HUES64 (cell line): ENCODE measurements at regions not wholly inside any gene's neighbourhood (a gene's known extent, or its start where the extent isn't known, plus 50 kb on each side); places are given as distances from the start of the nearest gene placed in this dataset.

ENCODE experiments used
- H3K27ac ChIP-seq: 2 replicates; pipeline ENCODE4 v1.7.0; 2013; ENCODE audit warnings: low read depth, low read length, inconsistent platforms
- H3K27me3 ChIP-seq: 2 replicates; pipeline ENCODE4 v1.6.1; 2013; ENCODE audit warnings: mild to moderate bottlenecking, low read length; ENCODE audit not compliant: insufficient read depth
- H3K36me3 ChIP-seq: 2 replicates; pipeline ENCODE4 v1.6.1; 2013; ENCODE audit warnings: mild to moderate bottlenecking, low read length; ENCODE audit not compliant: insufficient read depth
- H3K4me1 ChIP-seq: 2 replicates; pipeline ENCODE4 v1.6.1; 2013; ENCODE audit warnings: mild to moderate bottlenecking, low read length, moderate library complexity; ENCODE audit not compliant: insufficient read depth
- H3K4me3 ChIP-seq: 2 replicates; pipeline ENCODE4 v1.5.1; 2013; ENCODE audit warnings: mild to moderate bottlenecking, low read length, moderate library complexity
- H3K9ac ChIP-seq: 2 replicates; pipeline ENCODE4 v1.6.1; 2013; ENCODE audit warnings: mild to moderate bottlenecking, low read depth, low read length
- H3K9me3 ChIP-seq: 2 replicates; pipeline ENCODE4 v1.6.1; 2013; ENCODE audit warnings: low read depth, low read length; ENCODE audit not compliant: insufficient read depth
- WGBS: fragments of 150-250, 120-280 bp; methylation state at CpG from one replicate; pipeline ENCODE4 v1.1.7; 2013; ENCODE audit warnings: missing lambda C conversion rate; 5-methylcytosine and 5-hydroxymethylcytosine counted together

DNA sequence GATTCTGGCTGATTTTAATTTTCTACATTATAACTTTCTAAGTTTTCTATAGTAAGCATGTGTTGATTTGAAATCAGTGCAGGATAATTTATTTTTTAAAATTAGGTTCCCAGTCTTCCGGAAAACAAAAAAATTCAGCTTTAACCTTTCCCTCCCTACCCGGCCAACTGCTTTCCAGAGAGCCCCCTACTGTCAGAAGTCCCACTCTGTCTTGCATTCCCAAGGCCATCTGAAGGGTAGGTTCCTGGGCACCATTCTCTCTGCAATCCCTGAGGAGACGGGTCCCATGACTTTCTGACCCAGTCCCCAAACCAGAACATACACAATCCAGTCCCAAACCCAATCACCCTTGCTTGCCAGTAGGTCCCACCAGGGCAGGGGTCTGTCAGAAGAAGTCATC, 200.3 kb downstream of the CYLD start:
- Histone ChIP-seq H3K9ac (no peak overlapping the region), H3K27me3 (no peaks in the 10 kb centered on the region), H3K27ac (no peak overlapping the region), H3K4me1 (no peaks in the 10 kb centered on the region), H3K36me3 (no peaks in the 10 kb centered on the region), H3K4me3 (no peak overlapping the region), H3K9me3 (no peaks in the 10 kb centered on the region)
- WGBS, result 65% methylated on average over 3 of the region's 3 CpGs

DNA sequence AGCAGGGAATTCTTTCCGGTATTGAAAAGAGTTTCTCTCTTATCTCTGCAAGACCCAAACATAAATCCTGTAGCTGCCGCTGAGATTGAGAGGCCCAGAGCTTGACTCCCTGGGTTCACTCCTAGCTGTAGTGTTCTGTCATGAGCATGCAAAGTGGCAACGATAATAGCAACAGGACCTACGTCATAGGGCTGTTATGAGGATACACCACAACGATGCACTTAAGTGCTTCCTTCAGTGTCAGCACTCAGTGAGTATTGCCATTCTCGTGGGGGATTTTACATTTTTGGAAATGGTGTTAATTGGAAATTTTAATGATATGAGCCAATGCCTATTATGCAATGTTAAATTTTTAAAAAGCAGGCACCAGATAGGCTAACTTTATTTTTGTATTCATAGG, 199.8 kb downstream of the CYLD start:
- Histone ChIP-seq H3K9ac (no peak overlapping the region), H3K4me1 (no peaks in the 10 kb centered on the region), H3K27ac (no peak overlapping the region), H3K36me3 (no peaks in the 10 kb centered on the region), H3K9me3 (no peaks in the 10 kb centered on the region), H3K27me3 (no peaks in the 10 kb centered on the region), H3K4me3 (no peak overlapping the region)
- 94% methylated on average over 6 of the region's 6 CpGs for WGBS

DNA sequence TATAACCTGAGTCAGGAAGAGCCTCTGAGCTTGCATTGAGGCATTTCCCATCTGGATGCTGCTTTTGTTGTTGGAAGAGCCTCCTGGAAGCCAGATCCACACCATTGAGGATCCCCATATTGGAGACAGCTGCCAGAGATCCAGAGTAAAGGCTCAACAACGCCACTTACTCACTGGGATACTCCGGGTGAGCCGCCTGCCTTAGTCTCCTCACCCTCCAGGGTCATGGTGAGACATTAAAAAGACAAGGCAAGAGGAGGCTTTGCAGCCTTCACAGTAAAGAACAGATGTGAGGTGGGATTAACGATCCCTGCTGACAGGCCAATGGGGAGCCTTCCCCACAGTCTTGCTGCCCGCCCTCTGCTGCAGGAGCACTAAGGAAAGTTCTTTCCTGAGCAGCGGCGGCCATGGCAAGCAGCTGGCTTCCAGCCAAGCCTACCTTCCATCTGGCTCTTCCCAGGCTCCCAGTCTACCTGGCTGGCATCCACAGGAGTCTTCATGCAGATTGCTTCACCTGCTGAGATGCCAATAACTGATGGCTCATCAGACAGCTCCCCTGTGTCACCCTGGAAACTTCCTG, 198.5 kb downstream of the CYLD start:
- H3K4me1 ChIP-seq, result no peaks in the 10 kb centered on the region
- H3K9ac ChIP-seq, result no peak overlapping the region
- H3K27ac ChIP-seq, result no peak overlapping the region
- no peaks in the 10 kb centered on the region for H3K9me3 ChIP-seq
- 70% methylated on average over 7 of the region's 7 CpGs for WGBS
- no peaks in the 10 kb centered on the region for H3K36me3 ChIP-seq
- no peak overlapping the region for H3K4me3 ChIP-seq
- H3K27me3 ChIP-seq, result no peaks in the 10 kb centered on the region

DNA sequence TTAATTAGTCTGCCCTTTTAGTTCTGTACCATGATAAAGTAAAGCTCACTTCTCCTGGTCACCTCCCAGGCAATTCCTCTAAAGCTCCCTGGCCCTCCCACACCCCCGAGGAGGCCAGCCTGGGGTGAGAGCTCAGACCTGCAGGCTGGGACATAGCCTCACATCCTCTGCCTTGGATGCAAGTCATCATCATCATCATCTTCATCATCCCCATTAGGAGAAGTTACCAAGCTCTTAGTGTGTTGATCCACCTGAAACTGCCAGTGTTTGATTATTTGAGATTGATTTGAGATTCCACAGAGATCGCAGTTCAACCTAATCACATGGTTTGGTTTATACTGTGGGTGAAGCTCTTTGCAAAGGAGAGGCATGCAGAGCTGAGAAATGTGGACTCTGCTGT, 197.5 kb downstream of the CYLD start:
- no peaks in the 10 kb centered on the region for H3K36me3 ChIP-seq
- no peaks in the 10 kb centered on the region for H3K4me1 ChIP-seq
- H3K9ac ChIP-seq, result no peak overlapping the region
- no peak overlapping the region for H3K27ac ChIP-seq
- 87% methylated on average over 2 of the region's 2 CpGs for WGBS
- H3K4me3 ChIP-seq, result no peak overlapping the region
- H3K27me3 ChIP-seq, result no peaks in the 10 kb centered on the region
- H3K9me3 ChIP-seq, result no peaks in the 10 kb centered on the region

DNA sequence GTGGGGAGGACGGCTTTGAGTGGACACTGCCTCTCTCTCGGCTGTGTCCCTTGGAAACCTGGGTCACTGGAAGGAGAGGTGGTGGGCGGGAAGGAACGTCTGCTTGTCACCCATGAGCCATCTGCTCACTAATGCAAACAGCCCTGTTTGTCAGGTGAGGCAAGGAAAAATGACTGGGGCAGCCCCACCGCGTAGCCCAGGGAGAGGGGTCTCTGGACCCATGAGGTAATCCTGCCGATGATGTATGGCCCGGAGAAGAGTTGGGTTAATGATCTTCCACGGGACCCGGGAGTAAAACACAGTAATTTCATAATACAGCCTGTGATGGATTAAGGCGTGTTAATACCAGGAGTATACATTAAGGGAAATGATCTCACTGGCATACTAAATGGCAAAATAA, 197.0 kb downstream of the CYLD start:
- 90% methylated on average over 11 of the region's 11 CpGs for WGBS
- H3K27me3 ChIP-seq, result no peaks in the 10 kb centered on the region

DNA sequence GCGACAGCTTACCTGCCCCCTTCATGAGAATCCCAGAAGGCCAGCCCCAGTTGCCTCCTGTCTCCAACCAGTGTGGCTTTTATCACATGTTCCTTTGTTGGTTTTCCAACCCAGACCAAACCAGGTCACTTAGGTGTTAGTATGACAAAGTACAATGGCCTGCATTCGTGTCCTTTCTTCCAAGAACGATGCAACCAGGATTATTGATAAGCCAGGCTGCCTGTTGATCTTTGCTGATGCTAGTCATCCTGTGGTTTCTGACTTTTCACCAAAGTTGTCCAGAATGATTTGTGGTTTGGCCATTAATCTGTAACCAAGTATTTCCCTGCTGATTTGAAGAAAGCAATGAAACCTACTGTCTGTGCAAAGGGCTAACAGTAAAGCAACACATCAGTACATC, 191.4 kb downstream of the CYLD start:
- H3K36me3 ChIP-seq, result no peaks in the 10 kb centered on the region
- H3K27ac ChIP-seq, result no peak overlapping the region
- WGBS, result 94% methylated on average over 3 of the region's 3 CpGs

More for the DNA sequence above, 197.0 kb downstream of the CYLD start:
- Histone ChIP-seq H3K4me1 (no peaks in the 10 kb centered on the region), H3K36me3 (no peaks in the 10 kb centered on the region), H3K9me3 (no peaks in the 10 kb centered on the region), H3K9ac (no peak overlapping the region), H3K27ac (no peak overlapping the region), H3K4me3 (no peak overlapping the region)

DNA sequence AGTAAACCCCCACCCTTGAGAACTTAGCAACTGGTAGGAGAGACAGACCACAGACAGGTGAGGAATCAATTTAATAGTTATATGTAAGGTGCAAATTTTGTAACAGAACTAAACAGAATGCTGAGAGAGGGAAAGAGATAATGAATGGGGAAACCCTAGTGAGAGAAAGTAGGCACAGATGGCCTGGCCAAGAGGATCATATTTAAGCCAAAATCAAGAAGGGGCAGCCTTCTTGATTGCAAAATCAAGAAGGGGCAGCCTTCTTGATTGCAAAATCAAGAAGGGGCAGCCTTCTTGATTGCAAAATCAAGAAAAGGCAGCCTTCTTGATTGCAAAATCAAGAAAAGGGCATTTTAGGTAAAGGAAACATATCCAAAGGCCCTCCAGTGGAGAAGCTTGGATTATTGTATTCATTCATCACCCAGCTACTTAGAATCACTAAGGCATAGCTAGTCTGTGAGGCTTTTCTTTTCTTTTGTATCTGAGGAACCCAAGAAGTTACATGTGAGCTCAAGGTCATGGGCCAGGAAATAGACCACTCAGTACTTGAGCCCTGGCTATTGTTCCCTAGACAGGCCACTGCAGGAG, 190.6 kb downstream of the CYLD start:
- Histone ChIP-seq H3K9me3 (no peaks in the 10 kb centered on the region), H3K4me1 (no peaks in the 10 kb centered on the region), H3K27me3 (no peaks in the 10 kb centered on the region), H3K9ac (no peak overlapping the region), H3K36me3 (no peaks in the 10 kb centered on the region), H3K27ac (no peak overlapping the region), H3K4me3 (no peak overlapping the region)

More for the DNA sequence above, 191.4 kb downstream of the CYLD start:
- no peaks in the 10 kb centered on the region for H3K27me3 ChIP-seq
- H3K4me1 ChIP-seq, result no peaks in the 10 kb centered on the region
- no peaks in the 10 kb centered on the region for H3K9me3 ChIP-seq
- no peak overlapping the region for H3K4me3 ChIP-seq
- no peak overlapping the region for H3K9ac ChIP-seq

DNA sequence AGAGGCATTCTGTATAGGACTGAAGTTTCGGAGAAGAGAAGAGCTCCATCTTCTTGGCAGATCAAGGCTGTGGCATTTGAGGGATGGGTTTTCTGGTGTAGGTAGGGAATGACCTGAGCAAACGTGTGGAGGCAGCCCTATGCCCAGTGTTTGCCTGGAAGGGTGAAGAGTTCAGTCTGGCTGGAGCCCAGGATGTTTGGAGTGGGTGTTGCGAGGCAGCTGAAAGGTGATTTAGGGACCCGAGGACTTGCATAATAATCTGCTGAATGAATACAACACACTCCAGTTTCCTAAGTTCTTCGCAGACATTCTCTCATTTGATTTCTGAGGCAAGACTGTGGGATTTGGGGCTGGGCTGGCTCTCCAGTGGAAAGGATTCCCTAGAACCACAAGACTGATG, 186.2 kb downstream of the CYLD start:
- no peaks in the 10 kb centered on the region for H3K9me3 ChIP-seq
- H3K36me3 ChIP-seq, result no peaks in the 10 kb centered on the region
- no peak overlapping the region for H3K27ac ChIP-seq
- no peaks in the 10 kb centered on the region for H3K4me1 ChIP-seq
- H3K27me3 ChIP-seq, result no peaks in the 10 kb centered on the region
- H3K4me3 ChIP-seq, result no peak overlapping the region
- 91% methylated on average over 4 of the region's 5 CpGs for WGBS
- no peak overlapping the region for H3K9ac ChIP-seq

DNA sequence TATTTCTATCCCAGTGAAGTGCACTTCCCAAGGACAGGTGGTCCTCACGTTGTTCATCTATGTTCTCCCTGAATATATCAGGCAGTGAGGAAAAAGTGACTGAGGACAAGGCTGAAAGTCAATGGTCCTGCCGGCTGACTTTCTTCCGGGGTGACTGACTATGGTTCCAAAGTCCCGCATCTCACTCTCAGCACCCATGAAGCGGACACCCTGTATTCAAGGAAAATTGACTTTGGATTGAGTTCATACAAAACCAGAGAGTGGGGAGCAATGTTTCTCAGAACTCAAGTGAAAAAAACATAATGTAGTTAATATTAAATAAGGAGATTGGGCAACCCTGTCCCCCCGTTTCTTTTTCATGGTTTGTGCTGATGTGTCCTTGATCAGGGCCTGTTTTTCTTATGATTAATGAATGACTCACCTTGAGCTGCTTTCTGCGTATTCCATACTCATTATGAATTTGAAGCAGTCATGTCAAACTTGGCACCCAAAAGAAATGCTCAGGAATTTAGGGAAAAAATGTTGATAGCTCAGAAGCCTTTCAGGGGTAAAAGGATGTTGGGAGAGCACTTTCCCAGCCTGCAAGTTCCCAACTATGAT, 184.0 kb downstream of the CYLD start:
- 94% methylated on average over 7 of the region's 7 CpGs for WGBS

DNA sequence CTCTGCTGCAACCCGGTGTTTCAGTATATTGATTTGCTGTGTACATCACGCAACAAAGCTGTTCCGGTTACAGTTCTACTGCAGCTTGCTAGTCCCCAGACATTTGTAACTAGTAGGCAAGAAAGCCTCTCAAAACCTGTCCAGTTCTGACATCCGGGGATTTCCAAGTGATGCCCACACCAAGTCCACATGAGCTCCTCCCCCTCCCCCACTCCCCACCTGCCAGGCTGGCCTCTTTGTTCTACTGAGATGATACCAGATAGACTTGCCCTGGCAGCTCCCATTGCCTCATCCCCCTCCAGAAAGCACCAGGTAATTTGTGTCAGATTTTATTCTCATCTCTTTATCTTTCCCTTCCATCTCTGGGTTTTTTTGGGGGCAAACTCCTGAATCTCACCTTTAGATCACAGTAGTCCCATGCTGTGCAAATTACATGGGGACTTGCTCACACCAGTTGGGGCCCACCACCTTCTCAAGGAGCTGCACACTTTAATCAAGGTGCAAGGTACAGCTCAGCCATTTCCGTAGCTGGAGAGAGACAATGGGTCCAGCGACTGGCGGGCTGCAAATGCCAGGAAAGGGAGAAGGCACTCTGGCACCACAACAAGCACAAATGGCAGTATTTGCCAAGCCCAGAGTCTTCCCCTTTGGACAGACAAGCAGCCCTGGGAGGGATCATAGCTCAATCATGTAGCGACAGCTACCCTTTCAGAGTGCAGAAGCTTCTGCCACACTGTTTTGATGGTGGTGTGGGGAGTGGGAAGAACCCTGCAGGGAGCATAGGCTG, 183.1 kb downstream of the CYLD start:
- Histone ChIP-seq H3K4me3 (no peak overlapping the region), H3K9me3 (no peaks in the 10 kb centered on the region), H3K9ac (no peak overlapping the region), H3K4me1 (no peaks in the 10 kb centered on the region), H3K36me3 (no peaks in the 10 kb centered on the region), H3K27me3 (no peaks in the 10 kb centered on the region), H3K27ac (no peak overlapping the region)
- WGBS, result 94% methylated on average over 8 of the region's 8 CpGs

More for the DNA sequence above, 184.0 kb downstream of the CYLD start:
- Histone ChIP-seq H3K36me3 (no peaks in the 10 kb centered on the region), H3K4me1 (no peaks in the 10 kb centered on the region), H3K9me3 (no peaks in the 10 kb centered on the region), H3K27me3 (no peaks in the 10 kb centered on the region), H3K9ac (no peak overlapping the region), H3K4me3 (no peak overlapping the region), H3K27ac (no peak overlapping the region)

DNA sequence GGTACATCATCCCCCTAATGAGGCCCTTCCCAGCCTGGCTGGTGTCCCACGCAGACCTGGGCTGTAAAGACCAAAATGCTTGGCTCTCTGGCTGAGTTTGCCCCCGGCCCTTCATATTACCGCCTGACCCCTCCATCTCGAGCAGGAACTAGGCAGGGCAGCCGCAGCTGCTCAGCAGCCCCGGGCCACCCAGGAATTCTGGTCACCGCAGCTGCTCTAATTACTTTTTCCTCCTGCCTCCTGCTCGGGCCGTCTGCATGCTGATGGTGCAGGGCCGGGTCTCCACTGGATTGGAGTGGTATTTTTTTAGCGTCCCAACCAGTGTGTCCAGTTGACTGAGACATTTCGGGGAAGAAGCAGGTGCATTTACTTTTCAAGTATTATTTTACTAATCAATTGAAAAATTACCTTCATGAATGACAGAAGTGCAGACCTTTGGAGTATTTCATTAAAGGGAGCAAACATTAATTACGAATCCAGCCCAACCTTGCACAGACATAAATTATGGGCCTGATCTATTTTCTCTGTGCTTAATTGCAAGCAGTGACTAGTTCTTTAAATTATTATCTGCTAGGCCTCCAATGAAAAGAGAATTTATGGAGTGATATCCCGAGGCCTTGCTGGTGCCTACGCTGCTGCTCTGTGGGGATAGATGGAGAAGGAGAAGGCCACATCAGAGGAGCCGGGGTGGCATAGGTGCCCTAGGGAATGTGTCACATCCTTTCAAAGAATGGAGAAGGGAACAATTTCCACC, 176.2 kb downstream of the CYLD start:
- 92% methylated on average over 16 of the region's 16 CpGs for WGBS
- Histone ChIP-seq H3K27ac (no peak overlapping the region), H3K4me1 (no peaks in the 10 kb centered on the region), H3K9ac (no peak overlapping the region), H3K27me3 (no peaks in the 10 kb centered on the region), H3K9me3 (no peaks in the 10 kb centered on the region), H3K36me3 (no peaks in the 10 kb centered on the region), H3K4me3 (no peak overlapping the region)
